ENCODE measurements at regions not wholly inside any gene's neighbourhood (a gene's known extent, or its start where the extent isn't known, plus 50 kb on each side); places are given as distances from the start of the nearest gene placed in this dataset.

DNA sequence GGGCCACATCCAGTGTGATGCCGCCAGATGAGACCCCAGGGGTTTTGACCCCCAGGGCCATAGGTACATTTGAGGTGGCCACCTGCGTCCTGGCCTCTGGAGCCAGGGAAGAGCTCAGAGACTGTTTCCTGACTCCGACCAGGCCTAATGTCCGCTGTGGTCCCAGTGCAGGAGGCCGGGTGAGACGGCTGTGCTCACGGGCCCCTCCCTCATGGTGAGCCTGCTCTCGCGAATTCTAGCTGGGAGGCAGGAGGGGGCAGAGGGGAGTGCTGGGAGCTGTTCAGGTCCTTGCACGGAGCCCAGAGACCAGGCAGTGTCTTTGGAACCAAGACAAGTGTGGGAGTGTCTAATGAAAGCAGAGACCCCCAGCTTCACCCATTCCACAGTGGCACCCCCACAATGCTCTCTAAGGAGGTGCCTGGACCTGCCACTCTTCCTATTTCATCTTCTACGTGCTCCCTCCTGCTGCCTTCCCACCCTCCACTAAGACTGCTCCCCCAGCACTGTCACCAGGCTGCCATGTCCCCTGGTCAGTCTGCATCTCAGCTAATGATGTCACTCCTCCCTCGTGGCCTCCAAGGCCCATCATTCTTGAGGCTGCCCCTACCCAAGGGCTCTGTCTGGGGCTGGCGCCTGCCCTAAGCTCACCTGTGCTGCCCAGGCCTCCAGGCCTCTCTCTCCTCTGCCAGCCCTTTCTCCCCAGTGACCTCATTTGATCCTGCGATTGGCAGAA, 256.3 kb upstream of the C1orf174 start:
- intact Hi-C loops (cut with DNase I; ENCODE audit: low total_unique reads) = no loop called here
- 70 to 80% methylated on average over 14 of the region's 14 CpGs for whole genome bisulfite sequencing, 2 donors
- no peak for DNase-seq (ENCODE audit: low spot score in 2 of 2)
- no peak overlapping the region for H3K4me3 ChIP-seq (ENCODE audit: low read depth, poor library complexity, severe bottlenecking)
- TF ChIP-seq, protein P1, sequence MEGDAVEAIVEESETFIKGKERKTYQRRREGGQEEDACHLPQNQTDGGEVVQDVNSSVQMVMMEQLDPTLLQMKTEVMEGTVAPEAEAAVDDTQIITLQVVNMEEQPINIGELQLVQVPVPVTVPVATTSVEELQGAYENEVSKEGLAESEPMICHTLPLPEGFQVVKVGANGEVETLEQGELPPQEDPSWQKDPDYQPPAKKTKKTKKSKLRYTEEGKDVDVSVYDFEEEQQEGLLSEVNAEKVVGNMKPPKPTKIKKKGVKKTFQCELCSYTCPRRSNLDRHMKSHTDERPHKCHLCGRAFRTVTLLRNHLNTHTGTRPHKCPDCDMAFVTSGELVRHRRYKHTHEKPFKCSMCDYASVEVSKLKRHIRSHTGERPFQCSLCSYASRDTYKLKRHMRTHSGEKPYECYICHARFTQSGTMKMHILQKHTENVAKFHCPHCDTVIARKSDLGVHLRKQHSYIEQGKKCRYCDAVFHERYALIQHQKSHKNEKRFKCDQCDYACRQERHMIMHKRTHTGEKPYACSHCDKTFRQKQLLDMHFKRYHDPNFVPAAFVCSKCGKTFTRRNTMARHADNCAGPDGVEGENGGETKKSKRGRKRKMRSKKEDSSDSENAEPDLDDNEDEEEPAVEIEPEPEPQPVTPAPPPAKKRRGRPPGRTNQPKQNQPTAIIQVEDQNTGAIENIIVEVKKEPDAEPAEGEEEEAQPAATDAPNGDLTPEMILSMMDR (IDR thresholded peaks at IDR 0.05) = no peak
- TF ChIP-seq POLR2A (IDR thresholded peaks at IDR 0.05) = no peak

DNA sequence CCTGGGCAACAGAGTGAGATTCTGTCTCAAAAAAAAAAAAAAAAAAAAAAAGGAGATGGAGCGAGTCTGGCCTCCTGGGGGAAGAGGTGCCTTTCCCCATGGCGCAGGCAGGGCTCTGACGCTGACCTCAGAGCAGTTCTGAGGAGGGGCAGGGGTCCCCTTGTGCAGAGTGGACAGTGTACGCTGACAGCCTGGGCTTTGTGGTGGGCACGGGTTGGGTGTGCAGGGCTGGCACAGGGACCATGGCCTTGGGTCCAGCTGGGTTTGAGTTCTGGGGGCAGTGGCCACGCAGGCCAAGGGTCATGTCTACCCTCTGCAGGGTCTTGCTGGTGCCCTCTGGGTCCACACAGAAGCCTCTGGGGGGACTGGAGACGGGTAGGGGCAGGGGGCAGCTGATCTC, 260.1 kb upstream of the C1orf174 start:
- no peak overlapping the region for H3K4me3 ChIP-seq (ENCODE audit: low read depth, poor library complexity, severe bottlenecking)
- TF ChIP-seq, protein P1 (IDR thresholded peaks at IDR 0.05) = no peak
- TF ChIP-seq POLR2A (IDR thresholded peaks at IDR 0.05) = no peak
- no peak for DNase-seq (ENCODE audit: low spot score in 2 of 2)
- intact Hi-C loops (cut with DNase I; ENCODE audit: low total_unique reads) = no loop called here
- WGBS, 2 donors = 88 to 93% methylated on average over 7 of the region's 7 CpGs

DNA sequence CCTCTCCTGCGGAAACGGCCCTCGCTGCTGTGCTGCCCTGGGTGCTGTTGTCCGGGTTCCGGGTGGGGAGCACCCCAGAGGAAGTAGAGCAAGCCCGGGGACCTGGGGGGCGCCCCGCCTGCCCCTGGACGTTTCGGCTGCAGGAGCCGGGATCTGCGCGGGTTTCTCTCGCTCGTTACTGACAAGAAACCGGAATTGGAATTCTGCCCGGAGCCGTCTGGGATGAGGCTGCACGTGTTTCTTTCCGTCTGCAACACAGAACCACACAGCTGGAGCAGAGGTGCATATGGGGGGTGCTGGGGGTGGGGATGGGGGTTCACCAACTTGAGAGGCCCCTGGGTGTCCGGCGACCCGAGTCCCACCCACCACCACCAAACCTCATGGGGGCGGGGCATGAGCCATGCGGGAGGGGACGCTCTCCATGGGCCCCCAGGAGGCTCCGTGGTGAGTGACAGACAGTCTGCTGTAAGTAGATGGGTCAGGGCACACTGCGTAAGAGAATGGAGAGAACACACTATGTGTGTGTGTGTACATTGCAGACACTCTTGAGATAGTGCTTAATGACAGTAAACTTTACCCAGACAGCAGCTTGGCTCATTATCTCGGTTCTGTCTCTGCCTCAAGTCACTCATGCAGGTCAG, 261.4 kb upstream of the C1orf174 start:
- DNase-seq (ENCODE audit: low spot score in 2 of 2) = no peak
- intact Hi-C loops (cut with DNase I; ENCODE audit: low total_unique reads) = no loop called here
- 29 to 49% methylated on average over 29 of the region's 29 CpGs for WGBS, 2 donors
- no peak overlapping the region for H3K4me3 ChIP-seq (ENCODE audit: low read depth, poor library complexity, severe bottlenecking)
- TF ChIP-seq, protein P1 (IDR thresholded peaks at IDR 0.05) = no peak
- no peak for TF ChIP-seq POLR2A (IDR thresholded peaks at IDR 0.05)

DNA sequence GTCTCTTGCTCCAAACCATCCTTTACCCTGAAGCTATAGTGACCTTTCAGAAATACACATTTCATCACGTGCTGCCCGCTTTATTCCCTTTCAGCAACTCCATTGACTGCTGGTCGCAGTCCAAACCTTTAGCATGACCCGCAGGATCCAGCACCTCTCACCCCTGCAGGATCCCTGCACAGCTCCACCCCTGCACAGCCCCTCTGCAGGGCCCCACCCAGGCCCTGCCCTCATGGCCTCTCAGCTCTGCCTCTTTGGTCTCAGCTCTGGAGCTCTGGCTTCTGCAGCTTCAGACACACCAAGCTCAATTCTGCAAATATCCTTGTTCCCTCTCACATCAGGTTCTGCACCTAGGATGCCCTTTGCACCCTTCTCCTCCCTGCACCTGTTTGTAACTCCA, 264.9 kb upstream of the C1orf174 start:
- no peak overlapping the region for H3K4me3 ChIP-seq (ENCODE audit: low read depth, poor library complexity, severe bottlenecking)
- no peak for DNase-seq (ENCODE audit: low spot score in 2 of 2)
- intact Hi-C loops (cut with DNase I; ENCODE audit: low total_unique reads) = no loop called here
- 67 to 80% methylated on average over 4 of the region's 4 CpGs for WGBS, 2 donors
- no peak for TF ChIP-seq POLR2A (IDR thresholded peaks at IDR 0.05)

DNA sequence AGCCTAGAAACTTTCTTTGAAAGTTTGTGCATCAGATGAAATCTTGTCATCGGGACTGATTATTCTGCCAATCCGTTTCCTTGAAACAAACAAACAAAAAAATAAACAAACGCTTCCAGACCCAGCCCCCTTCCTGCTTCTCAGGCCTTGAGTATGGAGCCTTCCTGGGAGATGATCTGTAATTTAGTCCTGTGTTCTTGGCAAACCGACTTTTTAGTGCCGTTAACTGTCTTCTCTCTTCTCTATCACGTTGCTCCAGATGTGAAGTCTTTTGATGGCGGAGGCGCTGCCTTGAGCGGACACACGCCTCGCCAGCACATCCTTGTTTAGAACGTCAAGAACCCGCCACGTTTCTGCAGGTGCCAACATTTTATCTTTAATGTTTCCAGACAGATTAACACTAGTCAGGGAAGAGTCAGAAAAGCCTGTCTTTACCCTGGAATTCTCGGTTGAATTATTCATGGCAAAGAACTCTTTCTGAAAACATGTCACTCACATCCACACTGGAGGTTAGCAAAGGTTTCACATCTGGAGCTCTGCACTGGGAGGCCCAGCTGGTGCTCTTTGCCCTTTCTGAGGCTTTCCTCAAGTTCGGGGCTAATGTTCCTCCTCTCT, 265.7 kb upstream of the C1orf174 start:
- 44 to 52% methylated on average over 16 of the region's 16 CpGs for WGBS, 2 donors
- no peak for DNase-seq (ENCODE audit: low spot score in 2 of 2)
- H3K4me3 ChIP-seq (ENCODE audit: low read depth, poor library complexity, severe bottlenecking) = no peak overlapping the region
- intact Hi-C loops (cut with DNase I; ENCODE audit: low total_unique reads) = no loop called here
- no peak for TF ChIP-seq POLR2A (IDR thresholded peaks at IDR 0.05)
- TF ChIP-seq, protein P1 (IDR thresholded peaks at IDR 0.05) = no peak

GRCh38 chr1:4166713-4167112, 266.6 kb upstream of the C1orf174 start:
- WGBS, 2 donors = 40 to 43% methylated on average over 5 of the region's 5 CpGs
- intact Hi-C loops (cut with DNase I; ENCODE audit: low total_unique reads) = no loop called here
- TF ChIP-seq POLR2A (IDR thresholded peaks at IDR 0.05) = no peak
- TF ChIP-seq, protein P1 (IDR thresholded peaks at IDR 0.05) = no peak
- no peak overlapping the region for H3K4me3 ChIP-seq (ENCODE audit: low read depth, poor library complexity, severe bottlenecking)
- DNase-seq (ENCODE audit: low spot score in 2 of 2) = no peak
